Adrenal gland (tissue), 9 donors: ENCODE measurements at regions not wholly inside any gene's neighbourhood (a gene's known extent, or its start where the extent isn't known, plus 50 kb on each side); places are given as distances from the start of the nearest gene placed in this dataset.

ENCODE experiments used
- DNase-seq, 7 donors: peaks; one replicate each; pipeline ENCODE4 v3.0.0-alpha.2; 2019 to 2020
- H3K27ac ChIP-seq, 5 donors: fragments of 200-600 bp; sonication (generic) in 4 of 5; 1 replicate in 3 of 5; 2 replicates in 2 of 5; pipeline versions ENCODE4 v1.5.1 to v1.8.0; 2016 to 2020; ENCODE audit warnings: mild to moderate bottlenecking in 1 of 5
- H3K27me3 ChIP-seq: fragments of 200-600 bp; 2 replicates; pipeline ENCODE4 v1.8.0; 2021
- H3K36me3 ChIP-seq, 2 donors: fragments of 200-600 bp; replicated peaks in 1 of 2; 1 replicate in 1 of 2; 2 replicates in 1 of 2; pipeline versions ENCODE4 v1.5.1 to v1.8.0; 2018 to 2022
- H3K4me1 ChIP-seq, 2 donors: fragments of 200-600 bp; replicated peaks in 1 of 2; 1 replicate in 1 of 2; 2 replicates in 1 of 2; pipeline versions ENCODE4 v1.5.1 to v1.8.0; 2018 to 2021
- H3K4me3 ChIP-seq, 4 donors: fragments of 200-600 bp; sonication (generic) in 3 of 4; one replicate each; pipeline ENCODE4 v1.5.1; 2016 to 2018
- H3K9me3 ChIP-seq, 3 donors: fragments of 200-600 bp; sonication (generic) in 1 of 3; replicated peaks in 1 of 3; 1 replicate in 2 of 3; 2 replicates in 1 of 3; pipeline versions ENCODE4 v1.5.1 to v1.8.0; 2016 to 2021
- CTCF ChIP-seq, 6 experiments: fragments of 450-650 bp in 4 of 6; fragments of 200-600 bp in 2 of 6; sonication (generic) in 1 of 6; IDR thresholded peaks; 1 replicate in 5 of 6; 2 replicates in 1 of 6; pipeline versions ENCODE4 v1.5.1 to v1.8.0; 2016 to 2021; ENCODE audit warnings: antibody characterized with exemption in 6 of 6, mild to moderate bottlenecking in 2 of 6, moderate library complexity in 1 of 6
- POLR2A ChIP-seq, 2 donors: fragments of 450-650 bp; IDR thresholded peaks; one replicate each; pipeline ENCODE4 v1.6.1; 2017; ENCODE audit warnings: antibody characterized with exemption in 2 of 2, mild to moderate bottlenecking in 2 of 2, moderate library complexity in 1 of 2
- WGBS, 4 donors: extraction: QIAGEN DNeasy Blood & Tissue Kit in 2 of 4; methylation state at CpG; one replicate each; pipeline versions ENCODE4 v1.1.5 to v1.1.7; 2013 to 2017; 5-methylcytosine and 5-hydroxymethylcytosine counted together
- intact Hi-C, 2 donors: fragments of 100-400 bp; cut with DNase I; formaldehyde crosslinking; loops; one replicate each; pipeline versions ENCODE4 v1.14.1 to v1.15.0; 2022 to 2023
- donor health status: healthy with polysubstance abuse.
- donor health status: Bipolar disorder and iron deficiency.
- donor health status: DM: yes; HTN: yes; CAD: no.
- donor health status: DM: no; HTN: no; CAD: no.
- donor health status: DM: no; HTN: no; CAD: no.

DNA sequence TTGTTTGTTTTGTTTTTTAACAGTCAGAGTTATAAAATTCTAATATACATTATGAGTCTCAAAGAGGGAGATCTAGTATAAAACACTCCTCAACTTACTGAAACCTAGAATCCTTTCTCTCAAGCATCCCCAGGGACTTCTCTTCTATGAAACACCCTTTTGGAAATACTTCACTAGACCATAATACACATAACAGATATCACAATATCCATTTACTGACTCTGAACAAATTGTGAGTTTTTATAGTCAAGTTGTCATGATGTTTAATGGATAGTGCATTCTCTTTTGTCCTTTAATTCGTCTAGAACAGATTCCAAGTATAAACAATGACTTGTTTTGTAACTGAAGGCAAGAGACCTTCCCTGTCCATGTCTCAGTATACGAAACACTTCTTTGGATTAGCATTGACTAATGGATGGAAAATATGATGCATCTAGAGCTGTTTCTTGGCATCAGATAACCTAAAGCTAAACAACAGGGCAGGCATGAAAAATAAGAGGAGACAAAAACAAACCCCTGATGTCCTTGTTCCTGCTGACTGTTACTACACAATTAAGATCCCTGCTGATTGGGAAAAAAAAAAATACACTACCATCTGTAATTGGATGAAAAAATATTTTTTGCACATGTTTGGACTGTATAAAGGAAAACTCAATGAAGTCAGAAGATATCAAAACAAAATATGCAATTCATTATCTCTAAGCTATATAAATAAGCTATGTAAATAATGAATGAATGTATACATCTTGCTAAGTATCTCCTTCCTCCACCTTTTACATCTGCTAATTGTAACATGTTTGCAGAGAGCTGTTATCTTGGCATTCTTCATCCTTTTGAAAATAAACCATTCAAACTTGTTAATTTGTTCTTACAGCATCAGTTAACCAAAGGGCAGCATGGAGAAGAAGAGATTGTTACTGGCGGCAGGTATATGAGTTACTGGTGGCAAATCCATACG is 214.2 kb downstream of the LACC1 start:
- intact Hi-C loops = no loop called here
- Histone ChIP-seq H3K9me3 (no peaks in the 10 kb centered on the region), H3K27ac (no peak overlapping the region), H3K4me1 (no peaks in the 10 kb centered on the region), H3K36me3 (no peaks in the 10 kb centered on the region), H3K27me3 (no peaks in the 10 kb centered on the region), H3K4me3 (no peak overlapping the region)
- WGBS, 4 donors = 57 to 64% (median 59%) methylated on average over 4 of the region's 4 CpGs
- DNase-seq = no peak
- no peak for TF ChIP-seq CTCF (IDR thresholded peaks at IDR 0.05)
- TF ChIP-seq POLR2A (IDR thresholded peaks at IDR 0.05) = no peak

GRCh38 chr13:44096901-44097300 is 217.2 kb downstream of the LACC1 start:
- H3K27ac ChIP-seq = no peak overlapping the region
- no peak for DNase-seq
- TF ChIP-seq CTCF (IDR thresholded peaks at IDR 0.05) = no peak
- no peak for TF ChIP-seq POLR2A (IDR thresholded peaks at IDR 0.05)
- no peak overlapping the region for H3K4me3 ChIP-seq
- H3K36me3 ChIP-seq = no peaks in the 10 kb centered on the region
- H3K27me3 ChIP-seq = no peaks in the 10 kb centered on the region
- H3K4me1 ChIP-seq = no peaks in the 10 kb centered on the region
- intact Hi-C loops = no loop called here
- H3K9me3 ChIP-seq = no peaks in the 10 kb centered on the region

- Histone ChIP-seq H3K4me1 (no peaks in the 10 kb centered on the region), H3K36me3 (no peaks in the 10 kb centered on the region), H3K27ac (no peak overlapping the region), H3K4me3 (no peak overlapping the region), H3K27me3 (no peaks in the 10 kb centered on the region), H3K9me3 (no peaks in the 10 kb centered on the region)
- WGBS, 4 donors = 70 to 87% (median 81%) methylated on average over 2 of the region's 2 CpGs
- DNase-seq = no peak
- TF ChIP-seq POLR2A (IDR thresholded peaks at IDR 0.05) = no peak
- TF ChIP-seq CTCF (IDR thresholded peaks at IDR 0.05) = no peak
- intact Hi-C loops = no loop called here
Measured at GRCh38 chr13:44098559-44098958, 218.9 kb downstream of the LACC1 start.

DNA sequence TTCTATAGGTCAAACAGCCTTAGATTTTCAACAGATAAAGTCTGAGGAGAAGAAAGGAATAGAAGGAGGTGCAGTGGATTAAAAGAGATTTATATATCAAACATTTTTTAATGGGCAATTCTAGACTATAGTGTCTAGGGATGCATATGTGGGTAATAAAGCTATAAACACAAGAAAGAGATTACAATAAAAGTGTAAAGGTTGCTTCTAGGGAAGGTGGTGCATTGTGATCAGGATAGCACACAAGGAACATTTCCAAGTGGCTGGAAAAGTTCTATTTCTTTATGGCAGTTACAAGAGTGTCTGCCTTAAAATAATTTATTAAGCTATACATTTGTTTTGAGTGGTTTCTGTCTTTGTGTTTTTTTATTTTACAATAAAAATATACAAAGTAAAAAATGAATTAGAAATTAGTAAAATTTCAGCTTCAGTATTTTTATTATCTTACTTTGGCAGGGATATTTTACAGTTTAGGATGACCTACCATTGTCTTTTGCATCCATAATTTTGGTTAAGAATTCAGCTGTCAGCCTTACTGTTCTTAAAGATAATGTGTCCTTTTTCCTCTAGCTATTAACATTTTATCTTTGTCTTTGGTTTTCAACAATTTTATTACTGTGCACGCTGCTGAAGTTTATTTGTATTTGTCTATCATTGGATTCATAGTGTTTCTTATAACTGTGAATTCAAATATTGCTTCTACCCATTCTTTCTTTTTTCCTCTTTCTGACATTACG is 221.8 kb downstream of the LACC1 start:
- TF ChIP-seq CTCF (IDR thresholded peaks at IDR 0.05) (no peak), POLR2A (IDR thresholded peaks at IDR 0.05) (no peak)
- Histone ChIP-seq H3K36me3 (no peaks in the 10 kb centered on the region), H3K9me3 (no peaks in the 10 kb centered on the region), H3K27me3 (no peaks in the 10 kb centered on the region), H3K27ac (no peak overlapping the region), H3K4me1 (no peaks in the 10 kb centered on the region), H3K4me3 (no peak overlapping the region)
- DNase-seq = no peak
- intact Hi-C loops = no loop called here
- WGBS, 4 donors = 48 to 50% (median 50%) methylated on average over 2 of the region's 2 CpGs
